ENCODE measurements at regions not wholly inside any gene's neighbourhood (a gene's known extent, or its start where the extent isn't known, plus 50 kb on each side); places are given as distances from the start of the nearest gene placed in this dataset.

GRCh38 chr5:98563885-98564653 is 209.4 kb upstream of the RGMB start:
- Histone ChIP-seq H3K27me3 (ENCODE audit: insufficient read depth, low read length) (no peaks in the 10 kb centered on the region), H3K9ac (ENCODE audit: low read depth, low read length) (no peak overlapping the region), H3K9me3 (ENCODE audit: insufficient read depth, low read depth, low read length) (no peaks in the 10 kb centered on the region), H3K4me3 (ENCODE audit: low read length) (no peak overlapping the region), H3K36me3 (ENCODE audit: insufficient read depth, low read length) (no peaks in the 10 kb centered on the region), H3K27ac (ENCODE audit: low read depth, low read length) (no peak overlapping the region), H3K4me1 (ENCODE audit: insufficient read depth, low read length) (peaks cover 9% of the 10 kb centered on the region; the same call in 1 of the 2 replicates)
- 88% methylated on average over 2 of the region's 2 CpGs for WGBS

GRCh38 chr5:98564836-98565235 is 208.6 kb upstream of the RGMB start:
- no peak overlapping the region for H3K9ac ChIP-seq (ENCODE audit: low read depth, low read length)
- H3K4me1 ChIP-seq (ENCODE audit: insufficient read depth, low read length), result peaks cover 9% of the 10 kb centered on the region; the same call in 1 of the 2 replicates
- no peaks in the 10 kb centered on the region for H3K27me3 ChIP-seq (ENCODE audit: insufficient read depth, low read length)
- 94% methylated on average over 1 of the region's 1 CpG for WGBS
- no peaks in the 10 kb centered on the region for H3K9me3 ChIP-seq (ENCODE audit: insufficient read depth, low read depth, low read length)
- no peak overlapping the region for H3K27ac ChIP-seq (ENCODE audit: low read depth, low read length)
- H3K4me3 ChIP-seq (ENCODE audit: low read length), result no peak overlapping the region
- H3K36me3 ChIP-seq (ENCODE audit: insufficient read depth, low read length), result no peaks in the 10 kb centered on the region

DNA sequence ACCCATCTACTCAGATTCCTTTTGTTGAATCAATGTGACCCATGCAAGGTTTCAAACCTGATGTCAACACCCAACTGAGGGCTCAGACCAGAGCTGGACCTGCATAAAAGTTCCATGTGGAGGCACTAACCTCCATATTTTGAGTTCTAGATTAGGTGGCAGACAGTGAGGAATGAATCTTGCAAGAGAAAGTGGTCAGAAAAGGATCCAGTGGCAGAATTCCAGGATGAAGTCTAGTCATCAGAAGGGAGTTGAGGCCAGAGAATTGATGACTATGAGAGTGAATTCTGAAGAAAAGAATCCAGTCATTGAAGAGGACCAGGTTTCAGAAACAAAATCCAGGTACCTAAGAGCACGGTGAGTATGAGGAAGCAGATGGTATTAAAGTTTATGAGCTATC is 205.1 kb upstream of the RGMB start:
- no peaks in the 10 kb centered on the region for H3K36me3 ChIP-seq (ENCODE audit: insufficient read depth, low read length)
- no peak overlapping the region for H3K9ac ChIP-seq (ENCODE audit: low read depth, low read length)
- H3K9me3 ChIP-seq (ENCODE audit: insufficient read depth, low read depth, low read length), result no peaks in the 10 kb centered on the region
- H3K4me3 ChIP-seq (ENCODE audit: low read length), result no peak overlapping the region
- H3K27ac ChIP-seq (ENCODE audit: low read depth, low read length), result no peak overlapping the region
- H3K4me1 ChIP-seq (ENCODE audit: insufficient read depth, low read length), result peaks cover 7% of the 10 kb centered on the region; the same call in 1 of the 2 replicates
- H3K27me3 ChIP-seq (ENCODE audit: insufficient read depth, low read length), result no peaks in the 10 kb centered on the region
- 98% methylated on average over 1 of the region's 1 CpG for WGBS

DNA sequence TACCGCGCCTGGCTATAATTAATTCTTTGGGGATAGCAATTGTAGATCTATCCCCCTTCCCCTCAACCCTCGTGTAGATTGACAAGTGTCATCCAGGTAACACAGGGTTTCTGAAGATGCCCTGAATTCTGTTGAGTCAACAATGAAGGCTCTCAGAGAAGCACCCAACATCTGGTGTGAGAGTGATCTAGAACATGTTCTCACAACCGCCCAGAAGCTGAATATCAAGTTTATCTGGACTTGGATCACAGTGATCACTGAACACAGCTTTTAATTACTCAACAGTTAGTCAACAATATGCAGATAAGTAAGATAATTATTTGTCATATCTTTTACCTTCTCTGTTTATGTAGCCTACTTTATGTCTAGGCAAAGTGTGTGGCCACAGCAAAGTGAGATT is 204.2 kb upstream of the RGMB start:
- Histone ChIP-seq H3K4me3 (ENCODE audit: low read length) (no peak overlapping the region), H3K4me1 (ENCODE audit: insufficient read depth, low read length) (peaks cover 7% of the 10 kb centered on the region; the same call in 1 of the 2 replicates), H3K36me3 (ENCODE audit: insufficient read depth, low read length) (no peaks in the 10 kb centered on the region), H3K9me3 (ENCODE audit: insufficient read depth, low read depth, low read length) (no peaks in the 10 kb centered on the region), H3K9ac (ENCODE audit: low read depth, low read length) (no peak overlapping the region), H3K27ac (ENCODE audit: low read depth, low read length) (no peak overlapping the region), H3K27me3 (ENCODE audit: insufficient read depth, low read length) (no peaks in the 10 kb centered on the region)
- 95% methylated on average over 4 of the region's 4 CpGs for WGBS

DNA sequence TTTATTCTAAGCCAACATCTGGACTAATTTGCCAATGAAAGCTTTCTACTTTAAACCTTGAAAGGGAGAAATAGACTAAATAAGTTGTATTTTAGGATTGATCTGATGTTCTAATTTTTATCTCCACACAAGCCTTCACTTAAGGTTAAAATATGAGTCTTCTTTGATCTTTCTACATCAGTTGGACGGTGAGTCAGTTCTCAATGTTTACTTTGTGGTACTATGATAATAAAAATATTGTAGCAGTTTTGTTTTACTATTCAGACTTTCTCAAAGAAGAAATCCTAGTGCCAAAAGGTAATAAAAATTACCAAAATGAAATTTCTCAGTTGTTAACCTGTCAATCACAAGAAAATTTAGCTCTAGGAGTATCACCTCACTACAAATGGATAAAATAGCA is 203.5 kb upstream of the RGMB start:
- no peak overlapping the region for H3K9ac ChIP-seq (ENCODE audit: low read depth, low read length)
- H3K4me3 ChIP-seq (ENCODE audit: low read length), result no peak overlapping the region
- H3K4me1 ChIP-seq (ENCODE audit: insufficient read depth, low read length), result peaks cover 7% of the 10 kb centered on the region; the same call in 1 of the 2 replicates
- no peak overlapping the region for H3K27ac ChIP-seq (ENCODE audit: low read depth, low read length)
- 83% methylated on average over 1 of the region's 1 CpG for WGBS
- no peaks in the 10 kb centered on the region for H3K36me3 ChIP-seq (ENCODE audit: insufficient read depth, low read length)
- H3K9me3 ChIP-seq (ENCODE audit: insufficient read depth, low read depth, low read length), result no peaks in the 10 kb centered on the region
- no peaks in the 10 kb centered on the region for H3K27me3 ChIP-seq (ENCODE audit: insufficient read depth, low read length)

GRCh38 chr5:98570661-98571191 is 202.7 kb upstream of the RGMB start:
- H3K9ac ChIP-seq (ENCODE audit: low read depth, low read length), result no peak overlapping the region
- H3K9me3 ChIP-seq (ENCODE audit: insufficient read depth, low read depth, low read length), result no peaks in the 10 kb centered on the region
- no peak overlapping the region for H3K4me3 ChIP-seq (ENCODE audit: low read length)
- H3K36me3 ChIP-seq (ENCODE audit: insufficient read depth, low read length), result no peaks in the 10 kb centered on the region
- H3K27me3 ChIP-seq (ENCODE audit: insufficient read depth, low read length), result no peaks in the 10 kb centered on the region
- H3K4me1 ChIP-seq (ENCODE audit: insufficient read depth, low read length), result peaks cover 7% of the 10 kb centered on the region; the same call in 1 of the 2 replicates
- 91% methylated on average over 1 of the region's 1 CpG for WGBS
- no peak overlapping the region; the same call in 1 of the 2 replicates for H3K27ac ChIP-seq (ENCODE audit: low read depth, low read length)

GRCh38 chr5:98573834-98574320 is 199.6 kb upstream of the RGMB start:
- Histone ChIP-seq H3K9ac (ENCODE audit: low read depth, low read length) (no peak overlapping the region), H3K4me3 (ENCODE audit: low read length) (no peak overlapping the region), H3K27me3 (ENCODE audit: insufficient read depth, low read length) (no peaks in the 10 kb centered on the region), H3K4me1 (ENCODE audit: insufficient read depth, low read length) (peaks cover 7% of the 10 kb centered on the region; the same call in 1 of the 2 replicates), H3K27ac (ENCODE audit: low read depth, low read length) (no peak overlapping the region), H3K9me3 (ENCODE audit: insufficient read depth, low read depth, low read length) (no peaks in the 10 kb centered on the region), H3K36me3 (ENCODE audit: insufficient read depth, low read length) (no peaks in the 10 kb centered on the region)
- 94% methylated on average over 4 of the region's 4 CpGs for WGBS

DNA sequence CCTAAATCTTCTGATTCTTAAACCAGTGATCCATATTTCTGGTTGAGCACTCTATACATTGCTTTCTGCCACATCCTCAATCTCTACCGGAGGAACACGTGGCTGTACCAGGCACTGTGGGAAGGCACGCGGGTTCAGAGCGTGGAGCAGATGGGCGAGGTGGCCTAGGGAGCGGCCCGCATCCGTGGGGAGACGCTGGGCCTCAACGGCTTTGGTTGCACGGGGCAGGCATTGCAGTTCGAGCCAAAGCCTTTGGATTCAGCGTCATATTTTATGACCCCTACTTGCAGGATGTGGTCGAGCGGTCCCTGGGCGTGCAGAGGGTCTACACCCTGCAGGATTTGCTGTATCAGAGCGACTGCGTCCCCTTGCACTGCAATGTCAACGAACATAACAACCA is 197.2 kb upstream of the RGMB start:
- no peaks in the 10 kb centered on the region for H3K36me3 ChIP-seq (ENCODE audit: insufficient read depth, low read length)
- 92% methylated on average over 20 of the region's 20 CpGs for WGBS
- H3K4me1 ChIP-seq (ENCODE audit: insufficient read depth, low read length), result peaks cover 2% of the 10 kb centered on the region; the same call in 1 of the 2 replicates
- no peak overlapping the region for H3K9ac ChIP-seq (ENCODE audit: low read depth, low read length)
- H3K27me3 ChIP-seq (ENCODE audit: insufficient read depth, low read length), result no peaks in the 10 kb centered on the region
- no peak overlapping the region for H3K4me3 ChIP-seq (ENCODE audit: low read length)
- H3K27ac ChIP-seq (ENCODE audit: low read depth, low read length), result no peak overlapping the region
- no peaks in the 10 kb centered on the region for H3K9me3 ChIP-seq (ENCODE audit: insufficient read depth, low read depth, low read length)

DNA sequence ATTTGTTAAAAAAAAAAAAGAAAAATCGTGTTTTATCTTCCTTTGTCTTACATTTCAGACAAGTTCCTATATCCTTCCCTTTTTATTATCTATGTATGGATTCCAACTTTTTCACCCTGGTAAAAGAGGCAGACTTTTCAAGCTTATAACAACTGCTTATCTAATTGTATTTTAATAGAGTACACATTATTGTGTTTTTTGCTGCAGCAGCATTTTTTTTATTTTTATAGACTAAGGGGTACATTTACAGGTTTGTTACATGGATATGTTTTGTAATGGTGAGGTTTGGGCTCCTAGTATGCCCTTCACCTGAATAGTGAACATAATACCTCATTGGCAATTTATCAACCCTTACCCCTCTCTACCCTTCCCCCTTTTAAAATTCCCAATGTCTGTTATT is 195.0 kb upstream of the RGMB start:
- no peak overlapping the region for H3K9ac ChIP-seq (ENCODE audit: low read depth, low read length)
- no peaks in the 10 kb centered on the region for H3K9me3 ChIP-seq (ENCODE audit: insufficient read depth, low read depth, low read length)
- no peaks in the 10 kb centered on the region for H3K36me3 ChIP-seq (ENCODE audit: insufficient read depth, low read length)
- WGBS, result no CpG with 5 or more reads among the region's 1 CpG
- H3K4me1 ChIP-seq (ENCODE audit: insufficient read depth, low read length), result no peaks in the 10 kb centered on the region
- no peak overlapping the region for H3K4me3 ChIP-seq (ENCODE audit: low read length)
- H3K27ac ChIP-seq (ENCODE audit: low read depth, low read length), result no peak overlapping the region
- H3K27me3 ChIP-seq (ENCODE audit: insufficient read depth, low read length), result no peaks in the 10 kb centered on the region

- no peak overlapping the region for H3K27ac ChIP-seq (ENCODE audit: low read depth, low read length)
These were observed 192.1 kb upstream of the RGMB start for GRCh38 chr5:98581112-98581997.

DNA sequence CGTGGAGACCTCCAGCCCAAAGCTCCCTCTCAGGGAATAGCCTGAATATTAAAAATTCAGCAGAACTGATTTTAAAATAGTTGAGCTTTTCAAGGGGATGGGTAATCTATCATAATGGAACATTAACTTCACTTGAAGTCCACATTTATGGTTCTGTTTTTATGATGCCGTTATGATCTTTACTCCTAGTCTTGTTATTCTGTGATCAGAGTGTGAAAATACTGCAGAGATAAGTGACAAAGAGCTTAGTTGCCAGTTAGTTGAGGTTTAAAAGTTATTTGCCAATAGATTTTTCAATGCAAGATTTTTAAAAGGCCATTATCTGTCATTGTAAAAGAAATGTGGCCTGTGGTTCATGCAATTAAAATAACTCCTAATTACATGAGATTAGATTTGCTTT is 189.9 kb upstream of the RGMB start:
- Histone ChIP-seq H3K4me3 (ENCODE audit: low read length) (no peak overlapping the region), H3K36me3 (ENCODE audit: insufficient read depth, low read length) (no peaks in the 10 kb centered on the region), H3K9ac (ENCODE audit: low read depth, low read length) (no peak overlapping the region), H3K27me3 (ENCODE audit: insufficient read depth, low read length) (no peaks in the 10 kb centered on the region), H3K9me3 (ENCODE audit: insufficient read depth, low read depth, low read length) (no peaks in the 10 kb centered on the region), H3K4me1 (ENCODE audit: insufficient read depth, low read length) (no peaks in the 10 kb centered on the region), H3K27ac (ENCODE audit: low read depth, low read length) (no peak overlapping the region)
- WGBS, result 99% methylated on average over 2 of the region's 2 CpGs

More at GRCh38 chr5:98581112-98581997, 192.1 kb upstream of the RGMB start:
- no peaks in the 10 kb centered on the region for H3K9me3 ChIP-seq (ENCODE audit: insufficient read depth, low read depth, low read length)
- 93% methylated on average over 1 of the region's 1 CpG for WGBS
- no peak overlapping the region for H3K9ac ChIP-seq (ENCODE audit: low read depth, low read length)
- H3K4me3 ChIP-seq (ENCODE audit: low read length), result no peak overlapping the region
- no peaks in the 10 kb centered on the region for H3K27me3 ChIP-seq (ENCODE audit: insufficient read depth, low read length)
- H3K36me3 ChIP-seq (ENCODE audit: insufficient read depth, low read length), result no peaks in the 10 kb centered on the region
- H3K4me1 ChIP-seq (ENCODE audit: insufficient read depth, low read length), result no peaks in the 10 kb centered on the region
